GM12878 (cell line): ENCODE measurements at regions not wholly inside any gene's neighbourhood (a gene's known extent, or its start where the extent isn't known, plus 50 kb on each side); places are given as distances from the start of the nearest gene placed in this dataset.

ENCODE experiments used
- ATAC-seq: fragments of 200-7000 bp; cut with Tn5 transposase; 3 replicates; pipeline ENCODE4 v1.9.1; 2020; ENCODE audit warnings: mild to moderate bottlenecking, moderate library complexity
- BruUV-seq: library from RNA; stranded (reverse); fragments of 400-500 nt; replicated peaks from 2 replicates; lab custom pipeline; 2021; lab: Mats Ljungman, UMichigan
- CTCF ChIA-PET: fragments of 300-600 bp; sonication (Branson Sonifier 250); formaldehyde crosslinking; extraction: SDS; loops from one replicate; lab custom pipeline; 2021; ENCODE audit warnings: inconsistent platforms; lab: Yijun Ruan, JAX
- POLR2A ChIA-PET: fragments of 350-600 bp; formaldehyde crosslinking; extraction: SDS; loops from one replicate; lab custom pipeline; 2021; ENCODE audit warnings: inconsistent platforms; lab: Charles Lee
- RAD21 ChIA-PET: fragments of 300-600 bp; sonication (Branson Sonifier 250); formaldehyde crosslinking; loops from one replicate; lab custom pipeline; 2023; ENCODE audit warnings: antibody characterized with exemption; ENCODE audit not compliant: unreplicated experiment; lab: Charles Lee
- SMC1A ChIA-PET: fragments of 300-600 bp; sonication (Branson Sonifier 250); formaldehyde crosslinking; loops from one replicate; lab custom pipeline; 2023; ENCODE audit not compliant: unreplicated experiment, uncharacterized antibody; lab: Charles Lee
- DNase-seq: peaks from one replicate; pipeline ENCODE4 v3.0.0-alpha.2; 2011; ENCODE audit warnings: low read depth, low spot score
- FAIRE-seq: peaks from 3 replicates; lab custom pipeline; 2011; peaks lifted over from hg19 to GRCh38; lab: Jason Lieb, UNC
- H2AFZ ChIP-seq: 2 replicates; pipeline ENCODE4 v1.6.0; 2011; ENCODE audit warnings: low read depth, low read length, control low read depth; ENCODE audit not compliant: control insufficient read depth
- H3K27ac ChIP-seq: 2 replicates; pipeline ENCODE4 v1.5.1; 2011; ENCODE audit warnings: control low read depth; ENCODE audit not compliant: control insufficient read depth, insufficient read depth
- H3K27me3 ChIP-seq, 2 experiments: replicated peaks in 1 of 2; 2 replicates each; pipeline versions ENCODE4 v1.6.0 to v1.6.1; 2011; ENCODE audit warnings: low read length in 1 of 2; ENCODE audit not compliant: control insufficient read depth in 2 of 2, insufficient read depth in 2 of 2
- H3K36me3 ChIP-seq, 2 experiments: 2 replicates each; pipeline ENCODE4 v1.5.1; 2011; ENCODE audit warnings: low read length in 1 of 2; ENCODE audit not compliant: control insufficient read depth in 2 of 2, insufficient read depth in 2 of 2
- H3K4me1 ChIP-seq: 2 replicates; pipeline ENCODE4 v1.6.1; 2011; ENCODE audit warnings: mild to moderate bottlenecking, low read length, moderate library complexity, mixed read lengths; ENCODE audit not compliant: control insufficient read depth, insufficient read depth
- H3K4me2 ChIP-seq: 2 replicates; pipeline ENCODE4 v1.6.0; 2011; ENCODE audit warnings: control low read depth; ENCODE audit not compliant: control insufficient read depth, insufficient read depth
- H3K4me3 ChIP-seq: fragments of 200-600 bp; sonication (generic); 2 replicates; pipeline ENCODE4 v1.5.1; 2016
- H3K79me2 ChIP-seq: 2 replicates; pipeline ENCODE4 v1.6.0; 2011; ENCODE audit warnings: low read length; ENCODE audit not compliant: control insufficient read depth, insufficient read depth
- H3K9ac ChIP-seq: 2 replicates; pipeline ENCODE4 v1.8.0; 2011; ENCODE audit warnings: low read length, control low read depth, mixed read lengths; ENCODE audit not compliant: control insufficient read depth, insufficient read depth
- H3K9me3 ChIP-seq: replicated peaks from 3 replicates; pipeline ENCODE4 v1.5.1; 2011; ENCODE audit warnings: mild to moderate bottlenecking, low read length; ENCODE audit not compliant: control insufficient read depth, insufficient read depth
- H4K20me1 ChIP-seq: 2 replicates; pipeline ENCODE4 v1.6.0; 2011; ENCODE audit not compliant: control insufficient read depth, insufficient read depth
- E2F4 ChIP-seq: IDR thresholded peaks from 2 replicates; pipeline ENCODE4 v1.6.1; 2012; ENCODE audit warnings: low read depth, low read length, improper control_type of control experiment
- HDAC6 ChIP-seq: fragments of 200-600 bp; sonication (generic); IDR thresholded peaks from one replicate; pipeline ENCODE4 v1.8.0; 2017; ENCODE audit warnings: antibody characterized with exemption; ENCODE audit not compliant: unreplicated experiment
- IKZF2 ChIP-seq, 2 experiments: fragments of 450-650 bp; IDR thresholded peaks; 2 replicates each; pipeline ENCODE4 v1.6.1; 2017; ENCODE audit warnings: mild to moderate bottlenecking in 2 of 2, moderate library complexity in 2 of 2
- JUNB ChIP-seq: IDR thresholded peaks from 2 replicates; pipeline ENCODE4 v1.6.1; 2016; ENCODE audit warnings: antibody characterized with exemption, mild to moderate bottlenecking
- TCF12 ChIP-seq: IDR thresholded peaks from 2 replicates; pipeline ENCODE4 v1.6.1; 2011; ENCODE audit warnings: low read depth, mild to moderate bottlenecking, low read length
- YY1 ChIP-seq: IDR thresholded peaks from 2 replicates; pipeline ENCODE4 v1.6.1; 2011; ENCODE audit warnings: low read depth, mild to moderate bottlenecking, low read length
- ZBTB33 ChIP-seq: fragments of 450-650 bp; IDR thresholded peaks from 2 replicates; pipeline ENCODE4 v1.6.1; 2017; ENCODE audit warnings: mild to moderate bottlenecking
- ZBTB40 ChIP-seq: fragments of 450-650 bp; IDR thresholded peaks from 2 replicates; pipeline ENCODE4 v1.6.1; 2016; ENCODE audit warnings: mild to moderate bottlenecking, moderate library complexity, borderline replicate concordance
- WGBS: methylation state at CpG from one replicate; pipeline ENCODE4 v1.1.6; 2016; ENCODE audit warnings: low lambda C conversion rate; ENCODE audit not compliant: insufficient replicate concordance, insufficient coverage; ENCODE audit errors: missing lambda C conversion rate; 5-methylcytosine and 5-hydroxymethylcytosine counted together
- in situ Hi-C: fragments of 300-500 bp; cut with MboI; formaldehyde crosslinking; loops from 9 replicates; pipeline ENCODE4 v1.14.3; 2018; ENCODE audit warnings: mixed read lengths
- intact Hi-C: fragments of 100-400 bp; cut with micrococcal nuclease; formaldehyde crosslinking; loops from one replicate; pipeline ENCODE4 v1.14.2; 2022; ENCODE audit not compliant: unreplicated experiment

GRCh38 chr9:1514776-1515363, 464.7 kb downstream of the DMRT2 start:
- no peak overlapping the region for H3K4me2 ChIP-seq
- no peak overlapping the region for H3K27ac ChIP-seq
- H3K36me3 ChIP-seq: no peaks in the 10 kb centered on the region
- ATAC-seq (no peak), DNase-seq (no peak), FAIRE-seq (no peak)
- no peak overlapping the region for H3K4me3 ChIP-seq
- 0% methylated on average over 2 of the region's 2 CpGs for WGBS
- in situ Hi-C loops: no loop called here
- TF ChIP-seq TCF12: no peak
- peak; percentile 68 for TF ChIP-seq JUNB
- H2AFZ ChIP-seq: no peak overlapping the region
- H3K27me3 ChIP-seq: no peaks in the 10 kb centered on the region
- CTCF ChIA-PET: no interaction called here
- POLR2A ChIA-PET: no interaction called here
- RAD21 ChIA-PET: no interaction called here
- no peaks in the 10 kb centered on the region for H3K79me2 ChIP-seq
- SMC1A ChIA-PET: interaction anchor here (1.1 to 1.6 kb wide), 2 partner anchors 8 to 53 kb away, joined by 3 read pairs; no protein-coding TSS in a partner anchor
- no peaks in the 10 kb centered on the region for H4K20me1 ChIP-seq
- H3K4me1 ChIP-seq: no peaks in the 10 kb centered on the region
- intact Hi-C loops: no loop called here
- no TSS peak for BruUV-seq
- no peak overlapping the region for H3K9ac ChIP-seq
- no peaks in the 10 kb centered on the region; the same call in 2 of the 3 replicates for H3K9me3 ChIP-seq

DNA sequence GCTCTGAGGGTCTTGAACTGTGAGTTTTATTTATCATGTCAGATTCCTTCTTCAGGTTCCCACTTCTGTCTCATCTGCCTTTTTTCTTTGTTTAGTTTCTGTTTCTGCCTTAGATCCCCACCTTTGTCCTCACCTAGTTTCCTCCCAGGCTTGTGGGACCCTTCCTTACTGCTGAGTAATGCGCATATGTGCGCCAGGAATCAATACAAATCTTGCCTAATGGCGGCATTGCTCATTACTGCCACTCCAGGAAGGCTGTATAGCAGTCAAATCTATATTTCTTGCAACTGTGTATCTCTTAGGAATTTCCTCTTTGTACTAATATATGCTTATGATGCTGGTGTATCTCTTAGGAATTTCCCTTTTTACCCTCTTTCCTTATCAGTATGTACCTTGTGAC, 465.4 kb downstream of the DMRT2 start:
- H3K4me3 ChIP-seq: no peak overlapping the region
- DNase-seq (no peak), ATAC-seq (no peak), FAIRE-seq (no peak)
- in situ Hi-C loops (no loop called here), intact Hi-C loops (no loop called here)
- no peak overlapping the region for H3K27ac ChIP-seq
- no peak overlapping the region for H3K4me2 ChIP-seq
- H3K36me3 ChIP-seq: no peaks in the 10 kb centered on the region
- 11% methylated on average over 3 of the region's 3 CpGs for WGBS
- H3K27me3 ChIP-seq: no peaks in the 10 kb centered on the region
- RAD21 ChIA-PET: no interaction called here
- H3K9ac ChIP-seq: no peak overlapping the region
- TF ChIP-seq YY1: 0 out of 2 replicates have a peak, but pooled peaks have one; percentile 17
- no peak for TF ChIP-seq E2F4
- peak; percentile 75; the same call in 1 of the 2 replicates for TF ChIP-seq ZBTB33
- TF ChIP-seq ZBTB40: no peak
- TF ChIP-seq IKZF2 (IDR thresholded peaks at IDR 0.05): no peak
- no peak for TF ChIP-seq HDAC6
- no peaks in the 10 kb centered on the region; the same call in 2 of the 3 replicates for H3K9me3 ChIP-seq
- no peaks in the 10 kb centered on the region for H3K79me2 ChIP-seq
- no peak overlapping the region for H2AFZ ChIP-seq
- H3K4me1 ChIP-seq: no peaks in the 10 kb centered on the region
- SMC1A ChIA-PET: interaction anchor here (1.1 kb wide), 1 partner anchor 54 kb away, joined by 3 read pairs; no protein-coding TSS in a partner anchor
- no peaks in the 10 kb centered on the region for H4K20me1 ChIP-seq
- BruUV-seq: no TSS peak
- CTCF ChIA-PET: no interaction called here
- POLR2A ChIA-PET: no interaction called here
